MM.1S (cell line): ENCODE measurements at regions not wholly inside any gene's neighbourhood (a gene's known extent, or its start where the extent isn't known, plus 50 kb on each side); places are given as distances from the start of the nearest gene placed in this dataset.

Source experiments
- EZH2phosphoT487 ChIP-seq: fragments of 300-600 bp; sonication (generic); IDR thresholded peaks from 2 replicates; pipeline ENCODE4 v1.6.1; 2018; ENCODE audit warnings: antibody characterized with exemption, low read length
- TF ChIP-seq, protein P1 (sequence below): fragments of 300-600 bp; sonication (generic); IDR thresholded peaks from 2 replicates; pipeline ENCODE4 v1.5.1; 2016; ENCODE audit warnings: antibody characterized with exemption, low read length, mixed read lengths

DNA sequence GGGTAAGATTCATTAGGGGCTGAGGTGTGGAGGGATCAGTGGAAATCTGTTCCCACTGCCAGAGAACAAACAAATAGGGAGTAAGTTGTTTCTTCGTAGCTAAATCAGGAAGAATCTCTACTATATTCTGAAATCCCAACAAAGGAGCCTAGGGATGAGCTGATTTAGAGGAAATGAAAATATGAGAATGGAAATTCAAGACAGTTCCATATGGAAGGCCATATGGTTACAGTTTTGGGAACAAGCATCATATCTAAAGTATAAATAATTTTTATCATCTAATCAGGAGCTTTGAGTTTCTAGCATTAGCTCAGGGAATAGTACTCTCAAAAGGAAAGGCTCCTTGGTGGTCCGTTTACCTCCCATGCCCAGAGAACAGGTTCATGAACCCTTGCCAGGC lies 218.2 kb downstream of the AASDH start:
- no peak for TF ChIP-seq EZH2phosphoT487
- TF ChIP-seq, protein P1, sequence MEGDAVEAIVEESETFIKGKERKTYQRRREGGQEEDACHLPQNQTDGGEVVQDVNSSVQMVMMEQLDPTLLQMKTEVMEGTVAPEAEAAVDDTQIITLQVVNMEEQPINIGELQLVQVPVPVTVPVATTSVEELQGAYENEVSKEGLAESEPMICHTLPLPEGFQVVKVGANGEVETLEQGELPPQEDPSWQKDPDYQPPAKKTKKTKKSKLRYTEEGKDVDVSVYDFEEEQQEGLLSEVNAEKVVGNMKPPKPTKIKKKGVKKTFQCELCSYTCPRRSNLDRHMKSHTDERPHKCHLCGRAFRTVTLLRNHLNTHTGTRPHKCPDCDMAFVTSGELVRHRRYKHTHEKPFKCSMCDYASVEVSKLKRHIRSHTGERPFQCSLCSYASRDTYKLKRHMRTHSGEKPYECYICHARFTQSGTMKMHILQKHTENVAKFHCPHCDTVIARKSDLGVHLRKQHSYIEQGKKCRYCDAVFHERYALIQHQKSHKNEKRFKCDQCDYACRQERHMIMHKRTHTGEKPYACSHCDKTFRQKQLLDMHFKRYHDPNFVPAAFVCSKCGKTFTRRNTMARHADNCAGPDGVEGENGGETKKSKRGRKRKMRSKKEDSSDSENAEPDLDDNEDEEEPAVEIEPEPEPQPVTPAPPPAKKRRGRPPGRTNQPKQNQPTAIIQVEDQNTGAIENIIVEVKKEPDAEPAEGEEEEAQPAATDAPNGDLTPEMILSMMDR = no peak
